GM18907 (cell line): ENCODE measurements at regions not wholly inside any gene's neighbourhood (a gene's known extent, or its start where the extent isn't known, plus 50 kb on each side); places are given as distances from the start of the nearest gene placed in this dataset.
"Not testable (repeated sequence)": the region's sequence is repeated elsewhere in the genome, so short reads cannot be mapped to it uniquely, and the experiment has no call there.

Experiments
- ATAC-seq: cut with Tn5 transposase; IDR thresholded peaks from one replicate; pipeline ENCODE4 v1.9.1; 2021; ENCODE audit warnings: mild to moderate bottlenecking, moderate library complexity; ENCODE audit not compliant: unreplicated experiment

DNA sequence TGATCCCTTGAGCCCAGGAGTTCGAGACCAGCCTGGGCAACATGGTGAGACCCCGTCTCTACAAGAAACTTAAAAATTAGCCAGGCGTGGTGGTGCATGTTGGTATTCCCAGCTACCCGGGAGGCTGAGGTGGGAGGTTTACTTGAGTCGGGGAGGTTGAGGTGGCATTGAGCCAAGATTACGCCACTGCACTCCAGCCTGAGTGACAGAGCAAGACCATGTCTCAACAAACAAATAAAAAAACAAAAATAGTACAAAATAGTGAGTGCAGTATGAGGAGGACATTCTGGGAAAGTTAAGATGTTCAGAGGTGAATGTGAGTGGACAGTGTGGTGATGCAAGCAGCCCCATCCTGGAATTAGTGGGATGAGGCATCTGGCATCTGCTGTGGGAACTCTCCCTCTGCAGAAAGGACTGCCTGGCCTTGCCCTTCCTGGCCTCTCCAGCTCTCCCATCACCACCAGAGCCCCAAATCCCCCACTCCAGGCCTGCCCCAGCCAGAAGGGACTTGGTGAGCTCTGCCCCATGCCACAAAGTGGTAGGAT lies 96.6 kb upstream of the PARD3 start:
- no peak for ATAC-seq

DNA sequence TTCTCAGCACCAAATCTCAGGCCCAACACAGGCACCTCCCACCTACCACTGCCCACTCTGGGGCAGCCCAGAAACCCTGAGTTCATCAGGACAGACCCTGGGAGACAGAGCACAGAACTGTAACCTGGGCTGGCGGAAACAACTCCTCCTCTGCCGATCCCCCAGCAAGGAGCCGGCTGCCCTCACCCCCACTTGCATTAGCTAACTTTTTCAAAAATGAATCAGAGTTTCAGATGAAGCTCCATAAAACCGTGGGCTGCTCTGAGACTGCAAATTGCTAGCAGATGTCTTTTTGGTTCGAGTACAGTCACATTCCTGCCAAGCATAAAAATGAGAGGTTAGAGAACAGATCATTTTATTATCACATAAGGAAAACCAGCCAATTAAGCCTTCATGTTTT lies 93.4 kb upstream of the PARD3 start:
- no peak for ATAC-seq

GRCh38 chr10:34907743-34908430 lies 92.8 kb upstream of the PARD3 start:
- ATAC-seq = no peak

- ATAC-seq = no peak
Observed at GRCh38 chr10:34906067-34906965, 91.2 kb upstream of the PARD3 start.

- no peak for ATAC-seq
Observed at GRCh38 chr10:34905200-34905927, 90.3 kb upstream of the PARD3 start.

DNA sequence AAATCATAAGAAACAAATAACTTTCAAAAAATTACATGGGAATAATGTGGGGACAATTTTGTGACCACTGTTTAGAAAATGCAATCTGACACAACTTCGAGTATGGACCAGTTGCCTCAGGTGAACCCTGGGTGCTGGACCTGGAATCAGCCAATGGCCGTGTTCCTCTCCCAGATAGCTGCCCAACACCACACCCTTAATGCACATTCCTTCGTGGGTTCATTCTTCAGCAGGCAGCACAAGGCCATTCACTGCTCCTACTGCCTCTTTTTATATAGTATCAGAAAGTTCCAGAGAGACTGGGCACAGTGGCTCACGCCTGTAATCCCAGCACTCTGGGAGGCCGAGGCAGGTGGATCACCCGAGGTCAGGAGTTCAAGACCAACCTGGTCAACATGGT lies 89.1 kb upstream of the PARD3 start:
- no peak for ATAC-seq

- ATAC-seq = no peak
Observed at GRCh38 chr10:34899161-34899560, 84.1 kb upstream of the PARD3 start.

GRCh38 chr10:34895977-34896376 lies 80.9 kb upstream of the PARD3 start:
- no peak for ATAC-seq

GRCh38 chr10:34895046-34895445 lies 80.0 kb upstream of the PARD3 start:
- not testable (repeated sequence) for ATAC-seq

DNA sequence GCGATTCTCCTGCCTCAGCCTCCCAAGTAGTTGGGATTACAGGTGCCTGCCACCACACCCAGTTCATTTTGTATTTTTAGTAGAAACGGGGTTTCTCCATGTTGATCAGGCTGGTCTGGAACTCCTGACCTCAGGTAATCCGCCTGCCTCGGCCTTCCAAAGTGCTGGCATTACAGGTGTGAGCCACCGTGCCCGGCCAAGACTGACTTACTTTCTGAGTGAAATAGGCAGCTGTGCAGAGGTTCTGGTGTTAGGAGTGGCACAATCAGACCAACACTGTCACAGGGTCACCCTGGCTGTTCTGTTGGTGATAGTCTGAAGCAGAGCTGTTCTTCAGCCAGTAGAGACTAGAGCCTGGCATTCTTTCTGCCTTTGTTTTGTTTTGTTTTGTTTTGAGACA lies 77.4 kb upstream of the PARD3 start:
- ATAC-seq = not testable (repeated sequence)

GRCh38 chr10:34890939-34891338 lies 75.8 kb upstream of the PARD3 start:
- no peak for ATAC-seq

DNA sequence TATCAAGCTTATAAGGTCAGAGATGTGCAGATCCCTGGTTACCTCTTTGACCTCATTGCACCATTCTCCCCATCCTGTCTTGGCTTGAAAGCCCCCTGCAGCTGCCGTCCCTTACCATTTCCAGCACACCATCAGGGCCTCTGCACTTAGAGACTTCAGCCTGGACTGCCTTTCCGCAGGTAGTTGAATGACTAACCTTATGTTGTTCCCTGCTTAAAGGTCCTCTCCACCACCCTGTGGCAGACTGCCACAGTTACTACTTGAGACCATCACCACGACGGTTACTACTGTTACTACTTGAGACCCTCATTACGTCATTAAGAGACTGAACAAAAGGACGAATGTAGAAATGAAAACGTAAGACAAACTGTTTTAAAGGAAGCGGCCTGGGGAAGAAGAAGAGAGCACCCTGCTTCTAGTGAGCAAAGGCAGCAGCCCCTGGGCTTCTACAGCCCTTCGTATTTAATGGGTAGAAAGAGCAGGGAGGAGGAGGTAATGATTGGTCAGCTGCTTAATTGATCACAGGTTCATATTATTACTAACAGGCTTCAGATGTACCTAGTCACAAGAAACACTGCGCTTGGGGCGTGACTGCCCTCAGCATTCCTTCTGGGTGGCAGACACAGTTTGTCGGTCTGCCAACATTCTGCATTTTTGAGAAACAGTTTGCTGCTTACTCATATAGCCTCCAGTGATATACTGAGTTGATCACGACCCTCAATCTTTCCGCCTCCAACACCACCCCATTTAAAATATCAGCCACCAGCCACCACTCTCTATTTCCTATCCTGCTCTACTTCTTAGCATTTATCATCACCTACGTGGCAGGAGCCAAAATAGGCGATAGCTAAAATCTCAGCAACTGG lies 74.1 kb upstream of the PARD3 start:
- no peak for ATAC-seq

- no peak for ATAC-seq
Observed at GRCh38 chr10:34886906-34887642, 72.0 kb upstream of the PARD3 start.

GRCh38 chr10:34885898-34886297 lies 70.8 kb upstream of the PARD3 start:
- no peak for ATAC-seq

- no peak for ATAC-seq
Observed at GRCh38 chr10:34885011-34885410, 69.9 kb upstream of the PARD3 start.

- ATAC-seq = no peak
Observed at GRCh38 chr10:34884272-34884952, 69.3 kb upstream of the PARD3 start.

DNA sequence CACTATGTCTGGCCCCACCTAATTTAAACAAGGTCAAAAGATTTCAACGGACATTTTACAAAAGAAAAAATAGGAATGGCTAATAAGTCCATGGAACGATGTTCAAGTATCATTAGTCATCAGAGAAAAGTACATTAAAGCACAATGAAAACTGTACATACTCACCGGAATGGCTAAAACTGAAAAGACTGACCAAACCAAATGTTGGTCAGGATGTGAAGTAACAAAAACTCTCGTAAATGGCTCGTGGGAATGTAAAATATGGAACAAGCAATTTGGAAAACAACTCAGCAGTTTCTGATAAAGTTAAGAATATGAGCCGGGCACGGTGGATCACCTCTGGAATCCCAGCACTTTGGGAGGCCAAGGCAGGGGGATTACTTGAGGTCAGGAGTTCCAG lies 65.7 kb upstream of the PARD3 start:
- no peak for ATAC-seq

DNA sequence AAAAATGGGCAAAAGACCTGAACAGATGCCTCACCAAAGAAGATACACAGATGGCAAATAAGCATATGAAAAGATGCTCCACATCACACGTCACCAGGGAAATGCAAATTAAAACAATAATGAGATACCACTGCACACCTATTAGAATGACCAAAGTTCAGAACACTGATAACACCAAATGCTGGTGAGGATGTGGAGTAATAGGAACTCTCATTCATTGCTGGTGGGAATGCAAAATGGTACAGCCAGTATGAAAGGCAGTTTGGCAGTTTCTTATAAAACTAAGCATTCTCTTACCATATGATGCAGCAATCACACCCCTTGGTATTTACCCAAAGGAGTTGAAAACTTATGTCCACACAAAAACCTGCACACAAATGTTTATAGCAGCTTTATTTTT lies 63.6 kb upstream of the PARD3 start:
- not testable (repeated sequence) for ATAC-seq

GRCh38 chr10:34875061-34875460 lies 60.0 kb upstream of the PARD3 start:
- ATAC-seq = no peak
